ENCODE measurements at regions not wholly inside any gene's neighbourhood (a gene's known extent, or its start where the extent isn't known, plus 50 kb on each side); places are given as distances from the start of the nearest gene placed in this dataset.

DNA sequence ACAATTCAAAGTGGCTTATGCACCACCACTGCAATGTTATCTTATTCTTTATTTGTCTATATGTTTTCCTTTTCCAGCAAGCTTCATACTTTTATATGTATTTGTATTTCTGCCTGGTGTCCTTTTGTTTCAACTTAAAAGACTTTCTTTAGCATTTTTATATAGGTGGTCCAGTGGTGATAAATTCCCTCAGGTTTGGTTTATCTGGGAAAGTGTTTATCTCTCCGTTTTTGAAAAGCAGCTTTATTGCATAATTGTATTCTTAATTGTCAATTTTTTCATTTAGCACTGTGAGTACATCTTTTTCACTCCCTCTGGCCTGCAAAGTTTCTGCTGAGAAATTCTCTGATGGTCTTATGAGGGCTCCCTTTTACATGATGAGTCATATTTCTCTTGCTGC is 479.0 kb upstream of the GRID2 start:
- FAIRE-seq (no peak), DNase-seq (no peak)
- H3K27ac ChIP-seq (ENCODE audit: low read depth in 1 of 3, low read length in 2 of 3) = no peak overlapping the region
- H3K27me3 ChIP-seq (ENCODE audit: control insufficient read depth in 3 of 3, insufficient read depth in 3 of 3, low read length in 3 of 3) = no peaks in the 10 kb centered on the region
- no peaks in the 10 kb centered on the region for H3K4me1 ChIP-seq (ENCODE audit: control insufficient read depth in 3 of 3, insufficient read depth in 2 of 3, low read depth in 1 of 3, low read length in 2 of 3)
- no peak overlapping the region for H3K4me3 ChIP-seq (ENCODE audit: low read depth in 1 of 3, low read length in 3 of 3)
- no peaks in the 10 kb centered on the region for H3K36me3 ChIP-seq (ENCODE audit: control insufficient read depth in 3 of 3, insufficient read depth in 2 of 3, low read depth in 1 of 3, low read length in 3 of 3)
- peaks cover 0 to 14% of the 10 kb centered on the region in 2 donors for H3K9me3 ChIP-seq (ENCODE audit: control insufficient read depth in 2 of 2, insufficient read depth in 1 of 2, low read depth in 1 of 2, low read length in 1 of 2)
- 55 to 63% (median 59%) methylated on average over 1 of the region's 1 CpG for WGBS, 3 donors

DNA sequence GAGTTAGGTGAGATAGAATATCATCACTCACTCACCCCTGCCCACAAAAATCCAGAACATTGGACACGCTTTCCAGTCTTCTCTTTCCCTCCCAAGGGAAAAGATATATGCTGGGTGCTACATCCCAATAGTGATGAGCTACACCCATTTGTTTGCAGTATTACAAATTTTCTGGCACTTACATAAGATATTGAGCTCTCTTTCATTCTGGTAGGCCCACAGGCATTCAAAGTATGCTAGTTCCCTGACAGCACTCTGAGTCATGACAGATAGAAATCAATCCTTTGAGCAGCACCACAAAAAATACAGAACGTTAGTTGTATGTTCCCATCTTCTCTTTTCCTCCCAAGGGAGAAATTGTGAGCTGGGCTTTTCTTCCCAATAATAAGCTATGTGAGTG is 477.6 kb upstream of the GRID2 start:
- DNase-seq (no peak), FAIRE-seq (no peak)
- Histone ChIP-seq H3K36me3 (ENCODE audit: control insufficient read depth in 3 of 3, insufficient read depth in 2 of 3, low read depth in 1 of 3, low read length in 3 of 3) (no peaks in the 10 kb centered on the region), H3K27me3 (ENCODE audit: control insufficient read depth in 3 of 3, insufficient read depth in 3 of 3, low read length in 3 of 3) (no peaks in the 10 kb centered on the region), H3K4me3 (ENCODE audit: low read depth in 1 of 3, low read length in 3 of 3) (no peak overlapping the region), H3K9me3 (ENCODE audit: control insufficient read depth in 2 of 2, insufficient read depth in 1 of 2, low read depth in 1 of 2, low read length in 1 of 2) (peaks cover 0 to 10% of the 10 kb centered on the region in 2 donors), H3K27ac (ENCODE audit: low read depth in 1 of 3, low read length in 2 of 3) (no peak overlapping the region), H3K4me1 (ENCODE audit: control insufficient read depth in 3 of 3, insufficient read depth in 2 of 3, low read depth in 1 of 3, low read length in 2 of 3) (no peaks in the 10 kb centered on the region)
- WGBS, 3 donors = 78 to 95% (median 84%) methylated on average over 2 of the region's 2 CpGs

DNA sequence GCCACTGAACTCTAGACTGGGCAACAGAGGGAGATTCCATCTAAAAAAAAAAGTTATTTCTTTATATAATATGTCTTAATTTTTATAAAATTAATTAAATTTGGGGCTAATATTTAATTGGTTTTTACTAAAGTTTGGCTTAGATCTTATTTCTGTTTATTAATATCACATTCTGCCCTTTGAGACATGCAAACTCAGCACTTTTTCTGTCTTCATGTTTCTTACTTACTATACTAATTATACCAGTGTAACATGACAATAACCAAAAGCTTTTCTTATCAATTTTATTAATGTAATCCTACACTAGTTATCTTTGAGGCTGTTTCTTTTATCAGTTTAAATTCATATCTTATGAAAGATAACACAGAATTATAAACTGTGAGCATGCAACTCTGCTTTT is 475.9 kb upstream of the GRID2 start:
- no peak overlapping the region for H3K27ac ChIP-seq (ENCODE audit: low read depth in 1 of 3, low read length in 2 of 3)
- H3K4me1 ChIP-seq (ENCODE audit: control insufficient read depth in 3 of 3, insufficient read depth in 2 of 3, low read depth in 1 of 3, low read length in 2 of 3) = no peaks in the 10 kb centered on the region
- H3K27me3 ChIP-seq (ENCODE audit: control insufficient read depth in 3 of 3, insufficient read depth in 3 of 3, low read length in 3 of 3) = no peaks in the 10 kb centered on the region
- no peak overlapping the region for H3K4me3 ChIP-seq (ENCODE audit: low read depth in 1 of 3, low read length in 3 of 3)
- H3K9me3 ChIP-seq (ENCODE audit: control insufficient read depth in 2 of 2, insufficient read depth in 1 of 2, low read depth in 1 of 2, low read length in 1 of 2) = peaks cover 0 to 18% of the 10 kb centered on the region in 2 donors
- DNase-seq = no peak
- no peak for FAIRE-seq
- no peaks in the 10 kb centered on the region for H3K36me3 ChIP-seq (ENCODE audit: control insufficient read depth in 3 of 3, insufficient read depth in 2 of 3, low read depth in 1 of 3, low read length in 3 of 3)

DNA sequence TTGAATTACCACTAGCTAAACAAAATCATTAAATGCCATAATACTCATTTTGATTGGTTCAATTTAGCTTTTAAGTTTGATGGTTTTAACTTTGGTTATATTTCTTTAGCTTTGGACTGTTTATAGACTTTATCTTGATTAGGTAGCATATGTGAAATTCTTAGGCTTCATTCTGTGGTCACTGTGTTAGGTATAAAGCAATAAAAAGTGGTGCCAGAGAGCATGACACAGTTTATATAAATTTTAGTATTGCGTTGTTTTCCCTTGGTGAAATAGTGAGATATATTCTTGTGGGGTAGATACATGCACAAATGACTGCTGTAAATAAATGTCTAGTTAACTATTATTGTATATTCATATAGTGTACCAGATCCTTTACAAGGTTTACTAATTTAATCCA is 474.2 kb upstream of the GRID2 start:
- FAIRE-seq (no peak), DNase-seq (no peak)
- Histone ChIP-seq H3K4me3 (ENCODE audit: low read depth in 1 of 3, low read length in 3 of 3) (no peak overlapping the region), H3K4me1 (ENCODE audit: control insufficient read depth in 3 of 3, insufficient read depth in 2 of 3, low read depth in 1 of 3, low read length in 2 of 3) (no peaks in the 10 kb centered on the region), H3K27me3 (ENCODE audit: control insufficient read depth in 3 of 3, insufficient read depth in 3 of 3, low read length in 3 of 3) (no peaks in the 10 kb centered on the region), H3K36me3 (ENCODE audit: control insufficient read depth in 3 of 3, insufficient read depth in 2 of 3, low read depth in 1 of 3, low read length in 3 of 3) (no peaks in the 10 kb centered on the region), H3K9me3 (ENCODE audit: control insufficient read depth in 2 of 2, insufficient read depth in 1 of 2, low read depth in 1 of 2, low read length in 1 of 2) (peaks cover 0 to 23% of the 10 kb centered on the region in 2 donors), H3K27ac (ENCODE audit: low read depth in 1 of 3, low read length in 2 of 3) (no peak overlapping the region)
- WGBS, 3 donors = 93 to 97% (median 95%) methylated on average over 1 of the region's 1 CpG

DNA sequence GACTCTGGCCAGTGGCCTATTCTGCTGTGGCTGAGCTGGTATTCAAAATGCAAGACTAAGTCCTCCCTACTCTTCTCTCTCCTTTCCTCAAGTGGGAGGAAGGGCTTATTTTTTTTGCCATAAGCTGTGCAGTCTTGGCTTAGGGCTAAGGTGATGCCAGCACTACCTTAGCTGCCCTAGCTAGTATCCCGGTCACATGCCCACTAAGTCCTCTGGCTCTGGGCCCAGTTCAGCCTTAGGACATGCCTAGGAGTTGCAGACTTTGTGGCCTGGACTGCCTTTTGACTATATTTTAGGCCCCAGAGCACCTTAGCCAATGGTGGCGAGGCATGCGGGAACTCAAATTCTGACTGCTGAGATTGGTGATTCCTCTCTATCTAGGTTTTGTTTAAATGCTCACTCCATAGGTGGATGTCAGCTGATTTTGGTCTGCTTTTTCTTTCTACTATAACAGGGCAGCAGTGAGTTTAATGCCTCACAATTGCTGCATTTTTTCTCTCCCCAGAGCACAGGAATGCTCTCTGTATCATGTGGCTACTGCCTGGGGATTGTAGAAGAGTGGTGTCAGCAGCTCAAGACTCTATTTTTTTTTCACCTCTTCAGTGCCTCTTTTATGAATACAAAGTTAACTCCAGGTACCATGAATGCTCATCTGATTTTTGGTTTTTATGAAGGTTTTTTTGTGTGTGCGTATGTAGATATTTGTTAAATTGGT is 472.9 kb upstream of the GRID2 start:
- 84 to 95% (median 93%) methylated on average over 4 of the region's 4 CpGs for WGBS, 3 donors
- H3K4me1 ChIP-seq (ENCODE audit: control insufficient read depth in 3 of 3, insufficient read depth in 2 of 3, low read depth in 1 of 3, low read length in 2 of 3) = no peaks in the 10 kb centered on the region

DNA sequence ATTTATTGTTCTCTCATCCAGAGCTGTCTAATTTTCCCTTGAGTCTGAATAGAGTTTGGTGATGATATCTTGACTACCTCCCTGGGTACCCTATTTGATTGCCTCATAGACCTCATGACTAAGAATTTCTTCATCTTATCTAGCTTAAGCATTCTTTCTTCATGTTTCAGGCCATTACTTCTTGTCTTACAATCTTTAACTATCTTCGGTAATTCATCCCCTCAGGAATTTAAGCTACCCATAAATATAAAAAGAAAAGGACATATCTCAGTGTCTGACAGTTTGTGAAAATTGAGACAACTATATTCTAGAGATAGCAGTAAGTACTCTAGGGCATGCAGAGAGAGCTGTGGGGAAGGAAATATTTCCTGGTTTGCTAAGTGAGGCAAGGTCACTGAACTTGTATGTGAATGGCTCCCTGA is 466.1 kb upstream of the GRID2 start:
- H3K36me3 ChIP-seq (ENCODE audit: control insufficient read depth in 3 of 3, insufficient read depth in 2 of 3, low read depth in 1 of 3, low read length in 3 of 3) = no peaks in the 10 kb centered on the region
- no peaks in the 10 kb centered on the region for H3K27me3 ChIP-seq (ENCODE audit: control insufficient read depth in 3 of 3, insufficient read depth in 3 of 3, low read length in 3 of 3)
- H3K4me1 ChIP-seq (ENCODE audit: control insufficient read depth in 3 of 3, insufficient read depth in 2 of 3, low read depth in 1 of 3, low read length in 2 of 3) = no peaks in the 10 kb centered on the region
- DNase-seq (no peak), FAIRE-seq (no peak)
- 66 to 73% (median 71%) methylated on average over 1 of the region's 1 CpG for WGBS, 3 donors
- H3K9me3 ChIP-seq (ENCODE audit: control insufficient read depth in 2 of 2, insufficient read depth in 1 of 2, low read depth in 1 of 2, low read length in 1 of 2) = peaks cover 0 to 18% of the 10 kb centered on the region in 2 donors
- H3K27ac ChIP-seq (ENCODE audit: low read depth in 1 of 3, low read length in 2 of 3) = no peak overlapping the region
- H3K4me3 ChIP-seq (ENCODE audit: low read depth in 1 of 3, low read length in 3 of 3) = no peak overlapping the region

More for the DNA sequence above, 472.9 kb upstream of the GRID2 start:
- DNase-seq (no peak), FAIRE-seq (no peak)
- Histone ChIP-seq H3K27ac (ENCODE audit: low read depth in 1 of 3, low read length in 2 of 3) (no peak overlapping the region), H3K4me3 (ENCODE audit: low read depth in 1 of 3, low read length in 3 of 3) (no peak overlapping the region), H3K36me3 (ENCODE audit: control insufficient read depth in 3 of 3, insufficient read depth in 2 of 3, low read depth in 1 of 3, low read length in 3 of 3) (no peaks in the 10 kb centered on the region), H3K27me3 (ENCODE audit: control insufficient read depth in 3 of 3, insufficient read depth in 3 of 3, low read length in 3 of 3) (no peaks in the 10 kb centered on the region), H3K9me3 (ENCODE audit: control insufficient read depth in 2 of 2, insufficient read depth in 1 of 2, low read depth in 1 of 2, low read length in 1 of 2) (peaks cover 0 to 28% of the 10 kb centered on the region in 2 donors)

DNA sequence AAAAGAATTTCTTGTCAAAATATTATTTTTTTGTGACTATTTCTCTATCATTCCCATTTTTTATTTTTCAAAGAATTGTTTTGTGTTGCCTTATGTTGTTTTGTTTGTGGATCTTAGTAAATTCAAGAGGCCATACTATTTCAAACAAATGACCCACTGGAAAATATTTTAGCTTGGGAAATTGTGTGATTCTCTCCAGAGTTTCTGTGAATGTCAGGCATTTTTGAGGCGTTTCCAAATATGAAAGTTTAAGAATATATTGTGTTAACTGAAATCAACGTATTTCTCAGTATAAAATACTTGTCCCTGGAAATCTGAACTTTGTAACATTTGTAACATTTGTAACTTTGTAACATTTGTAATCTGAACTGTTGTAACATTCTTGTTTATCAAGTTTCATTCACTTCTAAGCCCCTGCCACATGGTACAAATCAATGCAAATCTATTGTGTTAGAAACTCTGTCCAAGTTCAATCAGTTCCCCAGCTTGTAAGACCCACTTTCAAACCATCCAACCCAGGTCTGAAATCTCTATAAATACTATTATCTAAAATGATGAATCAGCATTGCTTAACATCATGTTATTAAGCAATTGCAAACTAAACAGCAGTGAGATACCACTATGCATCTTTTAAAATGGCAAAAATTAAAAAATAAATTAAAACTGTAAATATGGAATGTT is 465.4 kb upstream of the GRID2 start:
- DNase-seq = no peak
- Histone ChIP-seq H3K36me3 (ENCODE audit: control insufficient read depth in 3 of 3, insufficient read depth in 2 of 3, low read depth in 1 of 3, low read length in 3 of 3) (no peaks in the 10 kb centered on the region), H3K27me3 (ENCODE audit: control insufficient read depth in 3 of 3, insufficient read depth in 3 of 3, low read length in 3 of 3) (no peaks in the 10 kb centered on the region), H3K27ac (ENCODE audit: low read depth in 1 of 3, low read length in 2 of 3) (no peak overlapping the region), H3K9me3 (ENCODE audit: control insufficient read depth in 2 of 2, insufficient read depth in 1 of 2, low read depth in 1 of 2, low read length in 1 of 2) (peaks cover 0 to 11% of the 10 kb centered on the region in 2 donors), H3K4me1 (ENCODE audit: control insufficient read depth in 3 of 3, insufficient read depth in 2 of 3, low read depth in 1 of 3, low read length in 2 of 3) (no peaks in the 10 kb centered on the region), H3K4me3 (ENCODE audit: low read depth in 1 of 3, low read length in 3 of 3) (no peak overlapping the region)
- no peak for FAIRE-seq
- WGBS, 3 donors = 52 to 65% (median 58%) methylated on average over 2 of the region's 2 CpGs

DNA sequence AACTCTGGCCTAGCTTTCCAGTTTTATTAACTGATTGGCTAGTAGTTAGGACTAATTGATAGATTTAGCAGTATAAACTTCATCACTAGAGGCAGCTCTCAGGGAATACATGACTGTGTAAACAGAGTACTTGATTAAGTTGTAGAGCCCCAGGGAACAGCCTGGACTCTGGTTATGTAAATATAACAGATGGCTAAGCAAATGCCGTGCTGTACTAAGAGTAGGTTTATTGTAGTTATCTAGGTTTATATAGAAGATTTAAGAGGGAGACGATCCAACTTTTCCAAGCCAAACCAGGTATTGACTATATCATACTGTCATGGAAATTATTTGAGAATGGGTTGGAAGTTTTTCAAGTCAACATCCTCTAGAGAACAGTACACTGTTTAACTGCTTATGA is 463.4 kb upstream of the GRID2 start:
- Histone ChIP-seq H3K36me3 (ENCODE audit: control insufficient read depth in 3 of 3, insufficient read depth in 2 of 3, low read depth in 1 of 3, low read length in 3 of 3) (no peaks in the 10 kb centered on the region), H3K27ac (ENCODE audit: low read depth in 1 of 3, low read length in 2 of 3) (no peak overlapping the region), H3K4me1 (ENCODE audit: control insufficient read depth in 3 of 3, insufficient read depth in 2 of 3, low read depth in 1 of 3, low read length in 2 of 3) (no peaks in the 10 kb centered on the region), H3K4me3 (ENCODE audit: low read depth in 1 of 3, low read length in 3 of 3) (no peak overlapping the region), H3K27me3 (ENCODE audit: control insufficient read depth in 3 of 3, insufficient read depth in 3 of 3, low read length in 3 of 3) (no peaks in the 10 kb centered on the region), H3K9me3 (ENCODE audit: control insufficient read depth in 2 of 2, insufficient read depth in 1 of 2, low read depth in 1 of 2, low read length in 1 of 2) (no peaks in the 10 kb centered on the region)
- WGBS, 3 donors = 17 to 38% (median 31%) methylated on average over 2 of the region's 2 CpGs
- DNase-seq = peak; percentile 2 to 14
- no peak for FAIRE-seq

Measured in small intestine (tissue), 7 donors.